IMR-90 (cell line): ENCODE measurements at regions not wholly inside any gene's neighbourhood (a gene's known extent, or its start where the extent isn't known, plus 50 kb on each side); places are given as distances from the start of the nearest gene placed in this dataset.

ENCODE experiments used
- ATAC-seq: fragments of 200-7000 bp; cut with Tn5 transposase; 2 replicates; pipeline ENCODE4 v1.9.1; 2020; ENCODE audit warnings: low read depth, mild to moderate bottlenecking, moderate library complexity
- BruUV-seq: library from RNA; stranded (reverse); fragments of 400-500 nt; replicated peaks from 2 replicates; lab custom pipeline; 2021; lab: Mats Ljungman, UMichigan
- CTCF ChIA-PET: fragments of 300-600 bp; formaldehyde crosslinking; extraction: SDS; loops from one replicate; lab custom pipeline; 2021; ENCODE audit warnings: antibody characterized with exemption; lab: Yijun Ruan, JAX
- POLR2A ChIA-PET: fragments of 300-600 bp; sonication (Branson Sonifier 250); formaldehyde crosslinking; loops from one replicate; lab custom pipeline; 2022; ENCODE audit warnings: antibody characterized with exemption; ENCODE audit not compliant: unreplicated experiment; lab: Charles Lee
- DNase-seq: peaks from one replicate; pipeline ENCODE4 v3.0.0; 2013
- H2AFZ ChIP-seq: replicated peaks from 2 replicates; pipeline ENCODE3; 2013; ENCODE audit warnings: low read length, mild to moderate bottlenecking; ENCODE audit not compliant: poor library complexity
- H2AK5ac ChIP-seq: 2 replicates; pipeline ENCODE4 v1.6.1; 2013; ENCODE audit warnings: low read depth, low read length, inconsistent platforms
- H2AK9ac ChIP-seq: replicated peaks from 2 replicates; pipeline ENCODE3; 2013; ENCODE audit warnings: mild to moderate bottlenecking, low read depth, low read length, moderate library complexity; ENCODE audit not compliant: poor library complexity
- H2BK120ac ChIP-seq: 2 replicates; pipeline ENCODE4 v1.6.1; 2013; ENCODE audit warnings: low read depth, low read length, inconsistent platforms
- H2BK15ac ChIP-seq: 3 replicates; pipeline ENCODE4 v1.6.1; 2013; ENCODE audit warnings: low read depth, low read length, inconsistent platforms
- H2BK20ac ChIP-seq: 2 replicates; pipeline ENCODE4 v1.6.1; 2013; ENCODE audit warnings: low read depth, mild to moderate bottlenecking, inconsistent platforms, low read length, moderate library complexity
- H2BK5ac ChIP-seq: 2 replicates; pipeline ENCODE4 v1.6.1; 2013; ENCODE audit warnings: mild to moderate bottlenecking, low read depth, low read length, inconsistent platforms; ENCODE audit not compliant: poor library complexity, severe bottlenecking
- H3K14ac ChIP-seq: replicated peaks from 2 replicates; pipeline ENCODE4 v1.6.1; 2013; ENCODE audit warnings: low read depth, low read length, inconsistent platforms
- H3K18ac ChIP-seq: 2 replicates; pipeline ENCODE4 v1.6.1; 2013; ENCODE audit warnings: low read depth, low read length, control low read depth
- H3K23ac ChIP-seq: 2 replicates; pipeline ENCODE4 v1.6.1; 2013; ENCODE audit warnings: low read depth, low read length, inconsistent platforms
- H3K27ac ChIP-seq: 2 replicates; pipeline ENCODE4 v1.5.1; 2013; ENCODE audit warnings: mild to moderate bottlenecking, control low read depth, low read length; ENCODE audit not compliant: insufficient read depth
- H3K27me3 ChIP-seq: 2 replicates; pipeline ENCODE4 v1.6.1; 2013; ENCODE audit warnings: low read length; ENCODE audit not compliant: control insufficient read depth, insufficient read depth
- H3K36me3 ChIP-seq: 2 replicates; pipeline ENCODE4 v1.6.1; 2013; ENCODE audit warnings: low read length, mixed read lengths; ENCODE audit not compliant: control insufficient read depth, insufficient read depth
- H3K4ac ChIP-seq: 2 replicates; pipeline ENCODE4 v1.6.1; 2013; ENCODE audit warnings: low read depth, low read length, inconsistent platforms
- H3K4me1 ChIP-seq: 2 replicates; pipeline ENCODE4 v1.6.1; 2013; ENCODE audit warnings: low read length, mixed read lengths; ENCODE audit not compliant: control insufficient read depth, insufficient read depth
- H3K4me2 ChIP-seq: 2 replicates; pipeline ENCODE4 v1.6.1; 2013; ENCODE audit warnings: low read depth, mild to moderate bottlenecking, control low read depth, low read length, moderate library complexity
- H3K4me3 ChIP-seq: 2 replicates; pipeline ENCODE4 v1.5.1; 2013; ENCODE audit warnings: low read depth, mild to moderate bottlenecking, control low read depth, low read length, moderate library complexity; ENCODE audit not compliant: insufficient read depth
- H3K56ac ChIP-seq: 2 replicates; pipeline ENCODE4 v1.6.1; 2013; ENCODE audit warnings: low read length, inconsistent platforms; ENCODE audit not compliant: insufficient read depth; ENCODE audit errors: extremely low read depth
- H3K79me1 ChIP-seq, 2 experiments: 2 replicates each; pipeline ENCODE4 v1.6.1; 2013; ENCODE audit warnings: low read length in 2 of 2, inconsistent platforms in 1 of 2, low read depth in 1 of 2
- H3K9ac ChIP-seq: 2 replicates; pipeline ENCODE4 v1.6.1; 2013; ENCODE audit warnings: low read depth, low read length, control low read depth
- H3K9me1 ChIP-seq: 2 replicates; pipeline ENCODE4 v1.6.1; 2013; ENCODE audit warnings: low read length, inconsistent platforms; ENCODE audit not compliant: insufficient read depth
- H3K9me3 ChIP-seq: 2 replicates; pipeline ENCODE4 v1.6.1; 2013; ENCODE audit warnings: low read length; ENCODE audit not compliant: control insufficient read depth, insufficient read depth
- H4K20me1 ChIP-seq: 2 replicates; pipeline ENCODE4 v1.6.1; 2013; ENCODE audit warnings: low read length, inconsistent platforms; ENCODE audit not compliant: insufficient read depth
- H4K5ac ChIP-seq: 2 replicates; pipeline ENCODE4 v1.6.1; 2013; ENCODE audit warnings: mild to moderate bottlenecking, low read depth, low read length, control low read depth
- H4K8ac ChIP-seq, 2 experiments: 2 replicates each; pipeline ENCODE4 v1.6.1; 2013; ENCODE audit warnings: low read depth in 2 of 2, low read length in 2 of 2, control low read depth in 1 of 2, inconsistent platforms in 1 of 2
- H4K91ac ChIP-seq: 2 replicates; pipeline ENCODE4 v1.6.1; 2013; ENCODE audit warnings: low read depth, low read length, inconsistent platforms; ENCODE audit not compliant: insufficient read depth
- MAFK ChIP-seq: IDR thresholded peaks from 2 replicates; pipeline ENCODE4 v1.6.1; 2012; ENCODE audit warnings: low read depth, low read length, improper control_type of control experiment
- RFX5 ChIP-seq: IDR thresholded peaks from 2 replicates; pipeline ENCODE4 v1.8.0; 2012; ENCODE audit warnings: low read depth, mild to moderate bottlenecking, low read length, moderate library complexity
- WGBS, 2 experiments: methylation state at CpG; one replicate each; pipeline versions ENCODE4 v1.1.5 to v1.1.7; 2013; ENCODE audit warnings: missing lambda C conversion rate in 2 of 2; ENCODE audit not compliant: insufficient read length in 1 of 2; ENCODE audit errors: extremely low coverage in 2 of 2; 5-methylcytosine and 5-hydroxymethylcytosine counted together
- dilution Hi-C: fragments of 300-500 bp; cut with HindIII; formaldehyde crosslinking; loops from one replicate; pipeline ENCODE4 v1.14.3; 2018; ENCODE audit warnings: low sequenced_read_pairs; ENCODE audit not compliant: unreplicated experiment
- in situ Hi-C: fragments of 300-500 bp; cut with MboI; formaldehyde crosslinking; loops from 3 replicates; pipeline ENCODE4 v1.14.3; 2019; ENCODE audit warnings: low sequenced_read_pairs, inconsistent platforms, mixed read lengths
- intact Hi-C: fragments of 100-400 bp; cut with micrococcal nuclease; formaldehyde crosslinking; loops from 2 replicates; pipeline ENCODE4 v1.10.0; 2022

- Histone ChIP-seq H3K4me1 (no peaks in the 10 kb centered on the region), H3K4me2 (no peak overlapping the region), H2AFZ (no peak overlapping the region), H3K56ac (no peak overlapping the region), H4K91ac (no peak overlapping the region), H2AK5ac (no peak overlapping the region), H3K18ac (no peak overlapping the region), H4K20me1 (no peaks in the 10 kb centered on the region), H2BK5ac (no peak overlapping the region), H2BK120ac (no peak overlapping the region), H2BK20ac (no peak overlapping the region), H3K9me3 (peaks cover 7% of the 10 kb centered on the region), H3K79me1 (no peaks in the 10 kb centered on the region), H4K8ac (no peak overlapping the region), H3K14ac (no peak overlapping the region), H3K4me3 (no peak overlapping the region), H3K36me3 (no peaks in the 10 kb centered on the region), H3K4ac (no peak overlapping the region), H2BK15ac (no peak overlapping the region), H3K27ac (no peak overlapping the region), H4K5ac (no peak overlapping the region), H3K9ac (no peak overlapping the region), H2AK9ac (no peak overlapping the region), H3K9me1 (no peaks in the 10 kb centered on the region), H3K23ac (no peak overlapping the region), H3K27me3 (no peaks in the 10 kb centered on the region)
- dilution Hi-C loops (no loop called here), in situ Hi-C loops (loop anchor here (25.0 kb wide), 1 partner anchor 1614 kb away; no protein-coding TSS in a partner anchor), intact Hi-C loops (no loop called here)
- BruUV-seq = no TSS peak
- CTCF ChIA-PET = no interaction called here
- ATAC-seq (no peak), DNase-seq (no peak)
- POLR2A ChIA-PET = no interaction called here
- TF ChIP-seq RFX5 (no peak), MAFK (peak; percentile 60)
- no CpG with 5 or more reads among the region's 1 CpG for WGBS, 2 experiments
Measured at GRCh38 chr4:125773502-125773901, 458.7 kb downstream of the FAT4 start.
